Ovary (tissue), 7 donors: ENCODE measurements at regions not wholly inside any gene's neighbourhood (a gene's known extent, or its start where the extent isn't known, plus 50 kb on each side); places are given as distances from the start of the nearest gene placed in this dataset.
"Not testable (repeated sequence)": the region's sequence is repeated elsewhere in the genome, so short reads cannot be mapped to it uniquely, and the experiment has no call there.

ENCODE experiments used
- DNase-seq, 5 donors: peaks; one replicate each; pipeline ENCODE4 v3.0.0-alpha.2; 2019 to 2020
- H3K27ac ChIP-seq, 2 donors: fragments of 200-600 bp; one replicate each; pipeline versions ENCODE4 v1.5.1 to v1.8.0; 2019 to 2022
- H3K27me3 ChIP-seq: fragments of 200-600 bp; one replicate; pipeline ENCODE4 v1.8.0; 2022
- H3K36me3 ChIP-seq: fragments of 200-600 bp; sonication (generic); one replicate; pipeline ENCODE4 v1.5.1; 2019
- H3K4me1 ChIP-seq: one replicate; pipeline ENCODE4 v1.8.1; 2013; ENCODE audit warnings: mild to moderate bottlenecking, moderate library complexity; ENCODE audit not compliant: insufficient read depth
- H3K4me3 ChIP-seq: fragments of 200-600 bp; sonication (generic); one replicate; pipeline ENCODE4 v1.5.1; 2017
- H3K9me3 ChIP-seq, 2 donors: fragments of 200-600 bp in 1 of 2; sonication (generic) in 1 of 2; one replicate each; pipeline versions ENCODE4 v1.5.1 to v1.8.1; 2013 to 2019; ENCODE audit warnings: mild to moderate bottlenecking in 1 of 2, moderate library complexity in 1 of 2
- EP300 ChIP-seq: sonication (generic); formaldehyde crosslinking; IDR thresholded peaks from one replicate; pipeline ENCODE4 v1.6.1; 2017; ENCODE audit warnings: antibody characterized with exemption
- POLR2A ChIP-seq: fragments of 450-650 bp; IDR thresholded peaks from one replicate; pipeline ENCODE4 v1.6.1; 2017; ENCODE audit warnings: antibody characterized with exemption, mild to moderate bottlenecking, moderate library complexity
- whole genome bisulfite sequencing, 3 donors: extraction: QIAGEN DNeasy Blood & Tissue Kit in 1 of 3; methylation state at CpG; one replicate each; pipeline versions ENCODE4 v1.1.5 to v1.1.7; 2013 to 2017; 5-methylcytosine and 5-hydroxymethylcytosine counted together
- intact Hi-C, 4 donors: fragments of 100-400 bp; cut with DNase I; formaldehyde crosslinking; loops; one replicate each; pipeline versions ENCODE4 v1.11.0 to v1.15.1; 2022 to 2023
- TF ChIP-seq, protein P1 (sequence below), 3 donors: fragments of 450-650 bp in 2 of 3; fragments of 200-600 bp in 1 of 3; IDR thresholded peaks; one replicate each; pipeline versions ENCODE4 v1.5.1 to v1.8.0; 2016 to 2022; ENCODE audit warnings: antibody characterized with exemption in 3 of 3, mild to moderate bottlenecking in 1 of 3
- donor health status: DM: no; HTN: no; CAD: no; lungs with moderate emphysema.
- donor health status: DM: no; HTN: no; CAD: no.
- donor health status: Bipolar disorder and iron deficiency.
- donor health status: DM: no; HTN: no; CAD: no.
- donor health status: DM: yes; HTN: yes; CAD: no.

DNA sequence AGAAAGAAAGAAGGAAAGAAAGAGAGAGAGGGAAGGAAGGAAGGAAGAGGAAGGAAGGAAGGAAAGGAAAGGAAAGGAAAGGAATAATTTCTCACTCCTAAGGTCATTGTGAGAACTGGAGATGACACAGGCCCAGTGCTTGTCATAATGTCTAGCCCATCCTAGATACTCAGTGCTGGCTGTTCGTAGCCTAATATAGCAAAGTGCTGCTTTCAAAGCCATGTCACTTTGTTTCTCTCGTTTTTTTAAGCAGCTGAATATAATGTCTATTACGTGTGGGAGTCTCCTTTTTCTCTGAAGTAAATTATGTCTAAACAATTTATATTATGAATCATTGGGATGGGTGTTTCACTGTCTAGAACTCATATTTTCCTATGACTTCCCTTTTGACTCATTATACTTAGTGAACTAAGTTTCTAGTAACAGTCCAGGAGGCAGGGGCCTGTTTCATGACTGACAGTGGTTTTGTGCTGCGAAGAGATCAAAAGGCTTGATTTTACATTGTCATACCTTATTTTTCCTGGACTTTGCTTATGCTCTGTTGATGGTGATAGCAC lies 327.0 kb upstream of the ZFP42 start:
- intact Hi-C loops = no loop called here
- Histone ChIP-seq H3K9me3 (no peaks in the 10 kb centered on the region), H3K36me3 (no peaks in the 10 kb centered on the region), H3K4me3 (no peak overlapping the region), H3K4me1 (no peaks in the 10 kb centered on the region), H3K27me3 (no peaks in the 10 kb centered on the region), H3K27ac (no peak overlapping the region)
- DNase-seq = no peak
- no peak for TF ChIP-seq POLR2A
- TF ChIP-seq EP300 = no peak
- TF ChIP-seq, protein P1, sequence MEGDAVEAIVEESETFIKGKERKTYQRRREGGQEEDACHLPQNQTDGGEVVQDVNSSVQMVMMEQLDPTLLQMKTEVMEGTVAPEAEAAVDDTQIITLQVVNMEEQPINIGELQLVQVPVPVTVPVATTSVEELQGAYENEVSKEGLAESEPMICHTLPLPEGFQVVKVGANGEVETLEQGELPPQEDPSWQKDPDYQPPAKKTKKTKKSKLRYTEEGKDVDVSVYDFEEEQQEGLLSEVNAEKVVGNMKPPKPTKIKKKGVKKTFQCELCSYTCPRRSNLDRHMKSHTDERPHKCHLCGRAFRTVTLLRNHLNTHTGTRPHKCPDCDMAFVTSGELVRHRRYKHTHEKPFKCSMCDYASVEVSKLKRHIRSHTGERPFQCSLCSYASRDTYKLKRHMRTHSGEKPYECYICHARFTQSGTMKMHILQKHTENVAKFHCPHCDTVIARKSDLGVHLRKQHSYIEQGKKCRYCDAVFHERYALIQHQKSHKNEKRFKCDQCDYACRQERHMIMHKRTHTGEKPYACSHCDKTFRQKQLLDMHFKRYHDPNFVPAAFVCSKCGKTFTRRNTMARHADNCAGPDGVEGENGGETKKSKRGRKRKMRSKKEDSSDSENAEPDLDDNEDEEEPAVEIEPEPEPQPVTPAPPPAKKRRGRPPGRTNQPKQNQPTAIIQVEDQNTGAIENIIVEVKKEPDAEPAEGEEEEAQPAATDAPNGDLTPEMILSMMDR (IDR thresholded peaks at IDR 0.05) = no peak
- 57 to 68% (median 66%) methylated on average over 4 of the region's 4 CpGs for WGBS, 3 donors

DNA sequence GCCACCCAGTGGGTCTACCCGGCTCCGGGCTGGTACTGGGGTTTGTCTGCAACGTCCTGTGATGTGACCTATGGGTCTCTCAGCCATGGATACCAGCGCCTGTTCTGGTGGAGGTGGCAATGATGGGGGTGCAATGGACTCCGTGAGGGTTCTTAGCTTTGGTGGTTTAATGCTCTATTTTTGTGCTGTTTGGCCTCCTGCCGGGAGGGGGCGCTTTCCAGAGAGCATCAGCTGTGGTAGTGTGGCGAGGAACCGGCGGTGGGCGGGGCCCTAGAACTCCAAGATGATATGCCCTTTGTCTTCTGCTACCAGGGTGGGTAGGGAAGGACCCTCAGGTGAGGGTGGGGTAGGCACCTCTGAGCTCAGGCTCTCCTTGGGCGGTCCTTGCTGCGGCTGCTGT lies 324.1 kb upstream of the ZFP42 start:
- H3K27me3 ChIP-seq, H3K27ac ChIP-seq, H3K4me1 ChIP-seq, H3K36me3 ChIP-seq, H3K4me3 ChIP-seq, DNase-seq, H3K9me3 ChIP-seq, intact Hi-C loops: not testable (repeated sequence)
- WGBS, 3 donors = 91 to 95% (median 93%) methylated on average over 11 of the region's 13 CpGs

DNA sequence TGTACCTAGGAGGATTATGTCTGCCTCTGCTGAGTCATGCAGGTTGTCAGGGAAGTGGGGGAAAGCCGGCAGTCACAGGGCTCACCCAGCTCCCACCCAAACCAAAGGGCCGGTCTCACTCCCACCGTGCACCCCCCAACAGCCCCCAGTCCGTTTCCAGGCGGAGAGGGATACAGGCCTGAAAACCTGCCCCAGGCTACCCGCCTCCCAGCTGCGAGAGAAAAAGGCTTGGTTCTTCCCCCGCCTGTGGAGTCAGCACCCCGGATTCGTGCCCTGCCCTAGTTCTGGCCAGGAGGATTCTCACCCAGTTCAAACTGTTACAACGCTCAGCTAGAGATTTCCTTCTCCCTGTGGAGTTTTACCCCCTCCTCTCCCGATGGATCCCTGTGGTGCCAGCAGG lies 323.6 kb upstream of the ZFP42 start:
- H3K4me3 ChIP-seq, intact Hi-C loops, DNase-seq, H3K9me3 ChIP-seq, H3K27ac ChIP-seq, H3K27me3 ChIP-seq, H3K4me1 ChIP-seq, H3K36me3 ChIP-seq: not testable (repeated sequence)
- WGBS, 3 donors = 88 to 98% (median 98%) methylated on average over 7 to 10 of the region's 12 CpGs

DNA sequence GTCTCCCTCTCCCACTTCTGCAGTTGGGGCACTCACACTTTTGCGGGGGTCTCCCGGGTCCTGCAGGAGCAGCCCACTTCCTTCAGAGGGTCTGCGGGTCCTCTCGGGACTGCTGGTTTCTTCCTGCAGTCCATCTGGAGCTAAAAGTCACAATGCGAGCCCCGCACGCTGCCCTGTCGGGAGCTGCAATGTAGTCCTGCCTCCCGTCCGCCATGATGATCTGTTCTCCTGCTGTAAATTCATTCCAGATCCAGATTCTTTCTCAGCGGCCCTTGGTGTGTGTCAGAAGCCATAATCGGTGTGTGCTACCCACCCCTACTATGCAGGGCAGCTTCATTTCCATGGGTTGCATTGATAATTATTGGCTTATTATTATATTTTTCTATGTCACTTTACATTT lies 323.0 kb upstream of the ZFP42 start:
- H3K36me3 ChIP-seq = not testable (repeated sequence)
- 93 to 98% (median 95%) methylated on average over 10 to 12 of the region's 12 CpGs for WGBS, 3 donors

GRCh38 chr4:187679450-187679849 lies 316.1 kb upstream of the ZFP42 start:
- Histone ChIP-seq H3K27ac (no peak overlapping the region), H3K4me3 (no peak overlapping the region), H3K4me1 (no peaks in the 10 kb centered on the region), H3K27me3 (no peaks in the 10 kb centered on the region), H3K9me3 (no peaks in the 10 kb centered on the region), H3K36me3 (no peaks in the 10 kb centered on the region)
- intact Hi-C loops = no loop called here
- DNase-seq = no peak
- WGBS, 3 donors = 66 to 70% (median 69%) methylated on average over 2 of the region's 2 CpGs
- TF ChIP-seq POLR2A (no peak), EP300 (no peak)
- TF ChIP-seq, protein P1 (IDR thresholded peaks at IDR 0.05) = no peak

More for the DNA sequence above, 323.0 kb upstream of the ZFP42 start:
- intact Hi-C loops, H3K9me3 ChIP-seq, H3K27me3 ChIP-seq, DNase-seq, H3K4me1 ChIP-seq, H3K4me3 ChIP-seq, H3K27ac ChIP-seq: not testable (repeated sequence)

DNA sequence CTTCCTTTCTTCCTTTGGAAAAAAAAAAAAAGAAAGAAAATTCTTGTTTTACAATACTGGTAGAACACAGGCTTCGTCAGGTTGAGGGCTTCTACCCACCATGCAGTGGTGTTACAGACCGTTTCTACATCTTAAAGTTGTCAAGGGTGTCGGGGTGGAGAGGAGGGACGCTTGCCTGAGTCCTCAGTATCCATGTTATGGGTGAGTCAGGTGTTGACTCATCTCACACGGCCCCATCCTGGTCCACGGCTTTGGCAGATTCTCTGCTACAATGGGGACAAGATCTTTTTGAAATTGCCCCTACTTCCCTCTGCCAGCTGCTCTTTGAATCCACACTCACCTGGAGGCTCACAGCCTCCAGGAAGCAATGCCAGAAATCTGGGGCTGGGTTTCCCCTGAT lies 310.3 kb upstream of the ZFP42 start:
- WGBS, 3 donors = 79 to 88% (median 80%) methylated on average over 6 of the region's 6 CpGs
- H3K27ac ChIP-seq = no peak overlapping the region

More for the DNA sequence above, 310.3 kb upstream of the ZFP42 start:
- TF ChIP-seq, protein P1 (IDR thresholded peaks at IDR 0.05) = no peak
- TF ChIP-seq EP300 (no peak), POLR2A (no peak)
- Histone ChIP-seq H3K9me3 (no peaks in the 10 kb centered on the region), H3K4me1 (no peaks in the 10 kb centered on the region), H3K27me3 (no peaks in the 10 kb centered on the region), H3K36me3 (no peaks in the 10 kb centered on the region), H3K4me3 (no peak overlapping the region)
- intact Hi-C loops = no loop called here
- no peak for DNase-seq
